Epidermal melanocyte (primary cell): ENCODE measurements at regions not wholly inside any gene's neighbourhood (a gene's known extent, or its start where the extent isn't known, plus 50 kb on each side); places are given as distances from the start of the nearest gene placed in this dataset.

Experiments used
- DNase-seq: peaks from one replicate; pipeline ENCODE4 v3.0.0; 2011; ENCODE audit warnings: low spot score; ENCODE audit not compliant: insufficient read length

- DNase-seq, result no peak
Measured at GRCh38 chr13:26942184-26942583, 181.6 kb upstream of the GPR12 start.

GRCh38 chr13:26941345-26942174 lies 181.0 kb upstream of the GPR12 start:
- no peak for DNase-seq

- no peak for DNase-seq
Measured at GRCh38 chr13:26934096-26934495, 173.5 kb upstream of the GPR12 start.

GRCh38 chr13:26932465-26932864 lies 171.9 kb upstream of the GPR12 start:
- DNase-seq, result no peak

- peak; percentile 63 for DNase-seq
Measured at GRCh38 chr13:26929971-26930730, 169.6 kb upstream of the GPR12 start.

GRCh38 chr13:26927511-26927910 lies 166.9 kb upstream of the GPR12 start:
- DNase-seq, result no peak

- no peak for DNase-seq
Measured at GRCh38 chr13:26926371-26926770, 165.8 kb upstream of the GPR12 start.

GRCh38 chr13:26923824-26924605 lies 163.4 kb upstream of the GPR12 start:
- no peak for DNase-seq

GRCh38 chr13:26921918-26922317 lies 161.3 kb upstream of the GPR12 start:
- DNase-seq, result no peak

- no peak for DNase-seq
Measured at GRCh38 chr13:26920614-26921355, 160.2 kb upstream of the GPR12 start.

- no peak for DNase-seq
Measured at GRCh38 chr13:26919732-26920131, 159.1 kb upstream of the GPR12 start.

GRCh38 chr13:26919311-26919710 lies 158.7 kb upstream of the GPR12 start:
- DNase-seq, result no peak

- no peak for DNase-seq
Measured at GRCh38 chr13:26914624-26915023, 154.0 kb upstream of the GPR12 start.

- no peak for DNase-seq
Measured at GRCh38 chr13:26914148-26914547, 153.6 kb upstream of the GPR12 start.

- DNase-seq, result no peak
Measured at GRCh38 chr13:26910754-26911465, 150.3 kb upstream of the GPR12 start.

- no peak for DNase-seq
Measured at GRCh38 chr13:26909477-26909876, 148.9 kb upstream of the GPR12 start.

GRCh38 chr13:26908126-26908525 lies 147.5 kb upstream of the GPR12 start:
- no peak for DNase-seq

GRCh38 chr13:26899202-26899601 lies 138.6 kb upstream of the GPR12 start:
- DNase-seq, result no peak

- DNase-seq, result no peak
Measured at GRCh38 chr13:26897706-26898550, 137.3 kb upstream of the GPR12 start.
